Esophagus squamous epithelium (tissue), 5 donors: ENCODE measurements at regions not wholly inside any gene's neighbourhood (a gene's known extent, or its start where the extent isn't known, plus 50 kb on each side); places are given as distances from the start of the nearest gene placed in this dataset.

Experiments
- DNase-seq: peaks from one replicate; lab custom pipeline; 2025; lab: John Stamatoyannopoulos, UW
- H3K27ac ChIP-seq, 4 donors: fragments of 200-600 bp; sonication (generic); one replicate each; pipeline ENCODE4 v1.5.1; 2016 to 2019; ENCODE audit warnings: mild to moderate bottlenecking in 1 of 4
- H3K27me3 ChIP-seq, 4 donors: fragments of 200-600 bp; sonication (generic); 1 replicate in 3 of 4; 2 replicates in 1 of 4; pipeline versions ENCODE4 v1.5.1 to v1.6.0; 2017 to 2021; ENCODE audit warnings: antibody characterized with exemption in 1 of 4
- H3K36me3 ChIP-seq, 3 donors: fragments of 200-600 bp; sonication (generic); one replicate each; pipeline ENCODE4 v1.5.1; 2016 to 2019
- H3K4me1 ChIP-seq, 3 donors: fragments of 200-600 bp; sonication (generic); one replicate each; pipeline ENCODE4 v1.5.1; 2017 to 2019
- H3K4me3 ChIP-seq, 4 donors: fragments of 200-600 bp; sonication (generic); 1 replicate in 3 of 4; 2 replicates in 1 of 4; pipeline ENCODE4 v1.5.1; 2016 to 2019; ENCODE audit warnings: mild to moderate bottlenecking in 2 of 4, moderate library complexity in 1 of 4
- H3K9me3 ChIP-seq, 3 donors: fragments of 200-600 bp; sonication (generic); one replicate each; pipeline ENCODE4 v1.5.1; 2016 to 2019
- POLR2A ChIP-seq, 4 donors: fragments of 450-650 bp; IDR thresholded peaks; one replicate each; pipeline ENCODE4 v1.6.1; 2017; ENCODE audit warnings: antibody characterized with exemption in 4 of 4, mild to moderate bottlenecking in 4 of 4, moderate library complexity in 3 of 4
- WGBS, 2 donors: methylation state at CpG; one replicate each; pipeline ENCODE4 v1.1.5; 2018; 5-methylcytosine and 5-hydroxymethylcytosine counted together
- intact Hi-C: fragments of 100-400 bp; cut with DNase I; formaldehyde crosslinking; loops from one replicate; pipeline ENCODE4 v1.15.0; 2022
- TF ChIP-seq, protein P1 (sequence below), 6 experiments: fragments of 450-650 bp in 4 of 6; fragments of 200-600 bp in 2 of 6; sonication (generic) in 2 of 6; IDR thresholded peaks; one replicate each; pipeline ENCODE4 v1.5.1; 2016 to 2019; ENCODE audit warnings: antibody characterized with exemption in 6 of 6, mild to moderate bottlenecking in 4 of 6, moderate library complexity in 4 of 6
- donor health status: DM: yes; HTN: yes; CAD: no.

DNA sequence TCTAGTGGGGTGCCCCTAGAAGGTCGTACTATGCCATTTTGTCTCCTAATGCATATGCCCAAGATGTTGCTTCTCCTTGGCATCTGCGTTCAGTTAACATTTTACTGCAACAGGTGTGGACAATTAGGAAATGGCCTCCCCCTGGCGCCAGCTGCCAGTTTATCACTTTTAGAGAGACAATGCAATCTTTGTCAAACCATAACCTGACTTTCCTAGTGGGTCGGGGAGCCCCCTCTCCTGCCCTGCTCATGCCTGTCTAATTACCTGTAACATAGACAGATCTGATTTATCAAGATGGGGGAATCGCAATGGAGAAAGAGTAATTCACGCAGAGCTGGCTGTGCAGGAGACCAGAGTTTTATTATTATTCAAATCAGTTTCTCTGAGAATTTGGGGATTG, 353.7 kb upstream of the SGO1 start:
- DNase-seq = no peak
- Histone ChIP-seq H3K27ac (no peak overlapping the region), H3K36me3 (no peaks in the 10 kb centered on the region), H3K4me1 (no peaks in the 10 kb centered on the region), H3K27me3 (no peaks in the 10 kb centered on the region), H3K9me3 (no peaks in the 10 kb centered on the region), H3K4me3 (no peak overlapping the region)
- TF ChIP-seq POLR2A (IDR thresholded peaks at IDR 0.05) = no peak
- TF ChIP-seq, protein P1, sequence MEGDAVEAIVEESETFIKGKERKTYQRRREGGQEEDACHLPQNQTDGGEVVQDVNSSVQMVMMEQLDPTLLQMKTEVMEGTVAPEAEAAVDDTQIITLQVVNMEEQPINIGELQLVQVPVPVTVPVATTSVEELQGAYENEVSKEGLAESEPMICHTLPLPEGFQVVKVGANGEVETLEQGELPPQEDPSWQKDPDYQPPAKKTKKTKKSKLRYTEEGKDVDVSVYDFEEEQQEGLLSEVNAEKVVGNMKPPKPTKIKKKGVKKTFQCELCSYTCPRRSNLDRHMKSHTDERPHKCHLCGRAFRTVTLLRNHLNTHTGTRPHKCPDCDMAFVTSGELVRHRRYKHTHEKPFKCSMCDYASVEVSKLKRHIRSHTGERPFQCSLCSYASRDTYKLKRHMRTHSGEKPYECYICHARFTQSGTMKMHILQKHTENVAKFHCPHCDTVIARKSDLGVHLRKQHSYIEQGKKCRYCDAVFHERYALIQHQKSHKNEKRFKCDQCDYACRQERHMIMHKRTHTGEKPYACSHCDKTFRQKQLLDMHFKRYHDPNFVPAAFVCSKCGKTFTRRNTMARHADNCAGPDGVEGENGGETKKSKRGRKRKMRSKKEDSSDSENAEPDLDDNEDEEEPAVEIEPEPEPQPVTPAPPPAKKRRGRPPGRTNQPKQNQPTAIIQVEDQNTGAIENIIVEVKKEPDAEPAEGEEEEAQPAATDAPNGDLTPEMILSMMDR (IDR thresholded peaks at IDR 0.05) = no peak
- intact Hi-C loops = no loop called here
- 60 to 90% methylated on average over 5 to 6 of the region's 6 CpGs for WGBS, 2 donors

DNA sequence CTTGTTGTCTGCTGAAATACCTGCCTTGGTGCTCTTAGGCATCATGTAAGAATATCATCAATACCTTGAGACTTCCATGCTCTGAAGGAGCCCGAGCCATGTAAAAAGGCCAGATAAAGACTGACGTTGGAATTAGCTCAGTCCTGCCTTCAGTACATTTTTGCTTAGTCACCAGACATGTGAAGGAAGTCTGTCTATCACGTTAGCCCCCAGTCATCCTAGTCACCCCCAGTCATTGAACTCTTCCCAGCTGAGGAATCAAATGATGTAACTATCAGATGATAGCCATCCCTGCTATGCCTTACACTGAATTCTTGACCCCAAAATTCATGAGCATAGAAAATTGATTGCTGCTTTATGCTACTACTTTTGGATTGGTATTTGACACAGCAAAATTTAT, 351.2 kb upstream of the SGO1 start:
- no peak overlapping the region for H3K4me3 ChIP-seq
- no peak overlapping the region for H3K27ac ChIP-seq
- H3K36me3 ChIP-seq = no peaks in the 10 kb centered on the region
- H3K27me3 ChIP-seq = no peaks in the 10 kb centered on the region
- no peaks in the 10 kb centered on the region for H3K4me1 ChIP-seq
- no peak for DNase-seq
- TF ChIP-seq POLR2A (IDR thresholded peaks at IDR 0.05) = no peak
- TF ChIP-seq, protein P1 (IDR thresholded peaks at IDR 0.05) = no peak
- 48 to 78% methylated on average over 3 of the region's 3 CpGs for WGBS, 2 donors
- H3K9me3 ChIP-seq = no peaks in the 10 kb centered on the region
- intact Hi-C loops = no loop called here

DNA sequence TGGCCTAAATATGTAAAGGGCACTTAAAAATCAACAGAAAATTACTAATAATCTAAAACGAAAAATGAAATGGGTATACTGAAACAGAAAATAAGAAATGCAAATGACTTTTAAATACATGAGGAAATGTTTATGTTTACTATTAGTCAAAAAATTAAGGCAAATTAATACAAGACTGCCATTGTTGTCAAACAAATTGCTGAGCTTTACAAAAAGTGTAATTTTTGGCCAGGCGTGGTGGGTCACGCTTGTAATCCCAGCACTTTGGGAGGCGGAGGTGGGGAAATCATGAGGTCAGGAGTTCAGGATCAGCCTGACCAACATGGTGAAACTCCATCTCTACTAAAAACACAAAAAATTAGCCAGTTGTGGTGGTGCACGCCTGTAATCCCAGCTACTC, 343.9 kb upstream of the SGO1 start:
- DNase-seq = no peak
- no peaks in the 10 kb centered on the region for H3K9me3 ChIP-seq
- H3K4me3 ChIP-seq = no peak overlapping the region
- H3K4me1 ChIP-seq = no peaks in the 10 kb centered on the region
- no peaks in the 10 kb centered on the region for H3K27me3 ChIP-seq
- intact Hi-C loops = no loop called here
- TF ChIP-seq, protein P1 (IDR thresholded peaks at IDR 0.05) = no peak
- TF ChIP-seq POLR2A (IDR thresholded peaks at IDR 0.05) = no peak
- no peaks in the 10 kb centered on the region for H3K36me3 ChIP-seq
- H3K27ac ChIP-seq = no peak overlapping the region
- 76 to 90% methylated on average over 5 of the region's 5 CpGs for WGBS, 2 donors

DNA sequence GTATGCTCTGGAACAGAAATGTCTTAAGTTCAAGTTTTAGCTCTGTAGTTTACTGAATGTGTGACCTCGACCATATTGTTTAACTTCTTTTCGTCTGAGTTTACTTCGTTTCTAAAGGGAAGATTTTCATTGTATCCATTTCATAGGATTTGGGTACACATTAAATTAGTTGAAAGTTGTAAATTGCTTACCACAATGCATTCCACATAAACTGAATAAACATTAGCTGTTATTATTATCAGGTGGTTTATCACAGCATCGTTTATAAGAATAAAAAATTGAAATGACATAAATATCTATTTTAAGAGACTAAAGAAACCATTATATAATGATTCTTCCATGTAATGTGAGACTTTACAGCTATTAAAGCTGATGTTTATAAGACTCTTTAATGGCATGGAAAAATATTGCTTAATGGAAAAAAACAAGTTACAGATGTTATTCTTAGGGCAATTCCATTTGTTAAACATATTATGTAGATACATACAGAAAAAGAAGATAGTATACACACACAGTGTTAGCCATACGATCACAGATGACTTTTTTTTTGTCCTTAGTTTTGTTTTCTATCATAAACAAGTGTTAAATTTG, 342.3 kb upstream of the SGO1 start:
- no peak for TF ChIP-seq POLR2A (IDR thresholded peaks at IDR 0.05)
- TF ChIP-seq, protein P1 (IDR thresholded peaks at IDR 0.05) = no peak

DNA sequence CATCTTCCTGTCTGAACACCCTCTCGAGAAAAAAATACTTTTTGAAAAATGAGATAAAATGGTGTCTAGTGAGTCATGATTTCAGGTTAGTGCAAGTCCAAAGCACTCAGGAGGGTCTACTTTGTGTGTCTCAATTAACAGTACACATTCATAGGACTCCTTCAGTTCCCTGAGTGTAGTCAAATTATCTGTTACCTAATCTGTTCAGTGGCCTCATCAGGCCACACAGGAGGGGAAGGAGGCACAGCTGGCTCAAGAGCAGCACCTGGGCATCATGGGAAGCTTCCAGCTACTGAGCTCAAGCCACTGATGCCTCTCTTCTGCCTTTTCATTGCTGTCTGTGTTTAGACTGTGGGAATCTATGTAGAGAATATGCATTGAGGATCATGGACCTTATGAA, 341.4 kb upstream of the SGO1 start:
- TF ChIP-seq, protein P1 (IDR thresholded peaks at IDR 0.05) = no peak
- TF ChIP-seq POLR2A (IDR thresholded peaks at IDR 0.05) = no peak
- intact Hi-C loops = no loop called here
- DNase-seq = no peak
- H3K27ac ChIP-seq = no peak overlapping the region
- H3K9me3 ChIP-seq = no peaks in the 10 kb centered on the region
- H3K27me3 ChIP-seq = no peaks in the 10 kb centered on the region
- no peaks in the 10 kb centered on the region for H3K4me1 ChIP-seq
- no peaks in the 10 kb centered on the region for H3K36me3 ChIP-seq
- no peak overlapping the region for H3K4me3 ChIP-seq
- WGBS, 2 donors = 43 to 53% methylated on average over 1 of the region's 1 CpG

More for the DNA sequence above, 342.3 kb upstream of the SGO1 start:
- Histone ChIP-seq H3K4me3 (no peak overlapping the region), H3K27me3 (no peaks in the 10 kb centered on the region), H3K36me3 (no peaks in the 10 kb centered on the region), H3K9me3 (no peaks in the 10 kb centered on the region), H3K4me1 (no peaks in the 10 kb centered on the region), H3K27ac (no peak overlapping the region)
- WGBS, 2 donors = 12 to 43% methylated on average over 5 of the region's 5 CpGs
- DNase-seq = no peak
- intact Hi-C loops = no loop called here
